CD8-positive, alpha-beta memory T cell (primary cell): ENCODE measurements at regions not wholly inside any gene's neighbourhood (a gene's known extent, or its start where the extent isn't known, plus 50 kb on each side); places are given as distances from the start of the nearest gene placed in this dataset.
A peak's percentile ranks its signal among the peaks of the same experiment; 100 is the strongest.

Experiments used
- CTCF ChIA-PET: fragments of 350-600 bp; sonication (Branson Sonifier 250); formaldehyde crosslinking; loops from one replicate; lab custom pipeline; 2021; ENCODE audit warnings: antibody characterized with exemption; lab: Charles Lee
- POLR2A ChIA-PET: fragments of 350-600 bp; sonication (Branson Sonifier 250); formaldehyde crosslinking; loops from one replicate; lab custom pipeline; 2021; ENCODE audit warnings: antibody characterized with exemption; lab: Charles Lee
- DNase-seq, 5 donors: peaks; one replicate each; pipeline versions ENCODE4 v3.0.0 to v3.0.0-alpha.2; 2020 to 2022; ENCODE audit warnings: mixed read lengths in 1 of 5
- H3K27ac ChIP-seq: one replicate; pipeline ENCODE4 v1.7.0; 2013; ENCODE audit warnings: low read depth, mild to moderate bottlenecking, low read length, moderate library complexity
- H3K27me3 ChIP-seq: 2 replicates; pipeline ENCODE4 v1.7.0; 2013; ENCODE audit warnings: low read length, mild to moderate bottlenecking; ENCODE audit not compliant: insufficient read depth, poor library complexity, severe bottlenecking
- H3K36me3 ChIP-seq: 2 replicates; pipeline ENCODE4 v1.7.0; 2013; ENCODE audit warnings: mild to moderate bottlenecking, low read length, moderate library complexity; ENCODE audit not compliant: insufficient read depth
- H3K4me1 ChIP-seq: 2 replicates; pipeline ENCODE4 v1.7.0; 2013; ENCODE audit warnings: mild to moderate bottlenecking, low read length, moderate library complexity; ENCODE audit not compliant: insufficient read depth
- H3K4me3 ChIP-seq: 2 replicates; pipeline ENCODE4 v1.7.0; 2013; ENCODE audit warnings: mild to moderate bottlenecking, low read length
- H3K9me3 ChIP-seq: 2 replicates; pipeline ENCODE4 v1.7.0; 2013; ENCODE audit warnings: mild to moderate bottlenecking, low read length
- H3K27ac Mint-ChIP-seq, 8 donors: one replicate each; pipeline ENCODE4 v1.8.0; 2020 to 2021; ENCODE audit warnings: mixed read lengths in 8 of 8, mild to moderate bottlenecking in 6 of 8, inconsistent platforms in 3 of 8, moderate library complexity in 3 of 8
- H3K27me3 Mint-ChIP-seq, 2 donors: one replicate each; pipeline ENCODE4 v1.8.0; 2020 to 2021; ENCODE audit warnings: mixed read lengths in 2 of 2, mild to moderate bottlenecking in 1 of 2, moderate library complexity in 1 of 2
- H3K36me3 Mint-ChIP-seq, 3 donors: one replicate each; pipeline ENCODE4 v1.8.0; 2020 to 2021; ENCODE audit warnings: mixed read lengths in 3 of 3, inconsistent platforms in 1 of 3, mild to moderate bottlenecking in 1 of 3
- H3K4me1 Mint-ChIP-seq, 3 donors: one replicate each; pipeline ENCODE4 v1.8.0; 2020 to 2021; ENCODE audit warnings: mixed read lengths in 3 of 3, inconsistent platforms in 1 of 3, mild to moderate bottlenecking in 1 of 3
- H3K4me3 Mint-ChIP-seq, 7 donors: one replicate each; pipeline ENCODE4 v1.8.0; 2020 to 2021; ENCODE audit warnings: mixed read lengths in 7 of 7, mild to moderate bottlenecking in 6 of 7, moderate library complexity in 4 of 7, inconsistent platforms in 2 of 7
- H3K9me3 Mint-ChIP-seq, 5 donors: one replicate each; pipeline ENCODE4 v1.8.0; 2020 to 2022; ENCODE audit warnings: mixed read lengths in 5 of 5, mild to moderate bottlenecking in 3 of 5, moderate library complexity in 2 of 5, inconsistent platforms in 1 of 5

- no peak overlapping the region for H3K27ac ChIP-seq
- H3K4me3 Mint-ChIP-seq = no peak overlapping the region
- no peaks in the 10 kb centered on the region for H3K27me3 Mint-ChIP-seq
- H3K4me1 Mint-ChIP-seq = peaks cover 15 to 29% (median 18%) of the 10 kb centered on the region in 3 donors
- H3K4me1 ChIP-seq = peaks cover 13% of the 10 kb centered on the region
- no peaks in the 10 kb centered on the region for H3K9me3 ChIP-seq
- H3K4me3 ChIP-seq = no peak overlapping the region
- no peaks in the 10 kb centered on the region for H3K9me3 Mint-ChIP-seq
- H3K27me3 ChIP-seq = no peaks in the 10 kb centered on the region
- ChIA-PET POLR2A (interaction anchor here (1.1 kb wide), 1 partner anchor 15 kb away, joined by 3 read pairs; no protein-coding TSS in a partner anchor), CTCF (interaction anchor here (0.9 kb wide), 1 partner anchor 15 kb away, joined by 3 read pairs; no protein-coding TSS in a partner anchor)
- H3K36me3 ChIP-seq = peaks cover 5% of the 10 kb centered on the region
- H3K27ac Mint-ChIP-seq = peak overlapping the region in 1 of 8 donors; percentile 73
- DNase-seq = no peak
- peaks cover 14 to 65% (median 40%) of the 10 kb centered on the region in 3 donors for H3K36me3 Mint-ChIP-seq
These were observed 52.6 kb upstream of the KATNAL1 start for GRCh38 chr13:30359991-30360390.

GRCh38 chr13:30360586-30360985 is 53.2 kb upstream of the KATNAL1 start:
- CTCF ChIA-PET = interaction anchor here (0.8 to 0.9 kb wide), 2 partner anchors 11 to 14 kb away, joined by 3 read pairs; no protein-coding TSS in a partner anchor
- Mint-ChIP-seq H3K4me3 (no peak overlapping the region), H3K27me3 (no peaks in the 10 kb centered on the region), H3K4me1 (peaks cover 13 to 27% (median 17%) of the 10 kb centered on the region in 3 donors), H3K9me3 (no peaks in the 10 kb centered on the region), H3K36me3 (peaks cover 17 to 71% (median 44%) of the 10 kb centered on the region in 3 donors), H3K27ac (peak overlapping the region in 1 of 8 donors; percentile 47)
- Histone ChIP-seq H3K36me3 (peaks cover 7% of the 10 kb centered on the region), H3K4me1 (peaks cover 11% of the 10 kb centered on the region), H3K9me3 (no peaks in the 10 kb centered on the region), H3K27me3 (no peaks in the 10 kb centered on the region), H3K4me3 (no peak overlapping the region), H3K27ac (no peak overlapping the region)
- no peak for DNase-seq
- POLR2A ChIA-PET = interaction anchor here (1.1 kb wide), 1 partner anchor 14 kb away, joined by 3 read pairs; no protein-coding TSS in a partner anchor

GRCh38 chr13:30362005-30362788 is 54.8 kb upstream of the KATNAL1 start:
- peaks cover 19 to 78% (median 50%) of the 10 kb centered on the region in 3 donors for H3K36me3 Mint-ChIP-seq
- H3K27ac ChIP-seq = no peak overlapping the region
- no peaks in the 10 kb centered on the region for H3K27me3 Mint-ChIP-seq
- no peaks in the 10 kb centered on the region for H3K9me3 ChIP-seq
- CTCF ChIA-PET = interaction anchor here (1.1 to 1.5 kb wide), 3 partner anchors 10 to 12 kb away, joined by 3 to 7 read pairs (median 3); no protein-coding TSS in a partner anchor
- H3K4me3 ChIP-seq = no peak overlapping the region
- no peaks in the 10 kb centered on the region for H3K9me3 Mint-ChIP-seq
- H3K4me1 Mint-ChIP-seq = peaks cover 10 to 27% (median 19%) of the 10 kb centered on the region in 3 donors
- peak overlapping the region in 1 of 8 donors; percentile 29 for H3K27ac Mint-ChIP-seq
- DNase-seq = no peak
- POLR2A ChIA-PET = no interaction called here
- H3K36me3 ChIP-seq = peaks cover 14% of the 10 kb centered on the region
- H3K4me1 ChIP-seq = peaks cover 6% of the 10 kb centered on the region
- H3K27me3 ChIP-seq = no peaks in the 10 kb centered on the region
- H3K4me3 Mint-ChIP-seq = no peak overlapping the region

GRCh38 chr13:30362869-30363268 is 55.5 kb upstream of the KATNAL1 start:
- peaks cover 14% of the 10 kb centered on the region for H3K36me3 ChIP-seq
- ChIA-PET CTCF (interaction anchor here (1.2 to 1.5 kb wide), 2 partner anchors 9 to 11 kb away, joined by 3 to 7 read pairs; no protein-coding TSS in a partner anchor), POLR2A (no interaction called here)
- H3K27ac ChIP-seq = no peak overlapping the region
- Mint-ChIP-seq H3K4me1 (peaks cover 7 to 30% (median 23%) of the 10 kb centered on the region in 3 donors), H3K4me3 (no peak overlapping the region), H3K36me3 (peaks cover 19 to 78% (median 47%) of the 10 kb centered on the region in 3 donors), H3K9me3 (no peaks in the 10 kb centered on the region), H3K27ac (peak overlapping the region in 1 of 8 donors; percentile 29), H3K27me3 (no peaks in the 10 kb centered on the region)
- DNase-seq = no peak
- peaks cover 6% of the 10 kb centered on the region for H3K4me1 ChIP-seq
- H3K27me3 ChIP-seq = no peaks in the 10 kb centered on the region
- H3K4me3 ChIP-seq = no peak overlapping the region
- no peaks in the 10 kb centered on the region for H3K9me3 ChIP-seq

GRCh38 chr13:30363725-30364124 is 56.4 kb upstream of the KATNAL1 start:
- Mint-ChIP-seq H3K27ac (peak overlapping the region in 1 of 8 donors; percentile 57), H3K9me3 (no peaks in the 10 kb centered on the region), H3K27me3 (no peaks in the 10 kb centered on the region), H3K4me1 (peaks cover 11 to 35% (median 29%) of the 10 kb centered on the region in 3 donors), H3K4me3 (no peak overlapping the region), H3K36me3 (peaks cover 21 to 79% (median 43%) of the 10 kb centered on the region in 3 donors)
- Histone ChIP-seq H3K4me1 (peaks cover 9% of the 10 kb centered on the region), H3K27me3 (no peaks in the 10 kb centered on the region), H3K9me3 (no peaks in the 10 kb centered on the region), H3K4me3 (no peak overlapping the region), H3K27ac (no peak overlapping the region), H3K36me3 (peaks cover 14% of the 10 kb centered on the region)
- ChIA-PET POLR2A (no interaction called here), CTCF (no interaction called here)
- DNase-seq = no peak

- peaks cover 13% of the 10 kb centered on the region for H3K4me1 ChIP-seq
- no peak overlapping the region for H3K4me3 Mint-ChIP-seq
- peaks cover 15 to 39% (median 33%) of the 10 kb centered on the region in 3 donors for H3K4me1 Mint-ChIP-seq
- ChIA-PET CTCF (no interaction called here), POLR2A (no interaction called here)
- no peak overlapping the region for H3K27ac ChIP-seq
- H3K27me3 ChIP-seq = no peaks in the 10 kb centered on the region
- no peak for DNase-seq
- no peaks in the 10 kb centered on the region for H3K9me3 Mint-ChIP-seq
- H3K27ac Mint-ChIP-seq = no peak overlapping the region
- peaks cover 25 to 82% (median 45%) of the 10 kb centered on the region in 3 donors for H3K36me3 Mint-ChIP-seq
- H3K4me3 ChIP-seq = no peak overlapping the region
- no peaks in the 10 kb centered on the region for H3K9me3 ChIP-seq
- peaks cover 14% of the 10 kb centered on the region for H3K36me3 ChIP-seq
- no peaks in the 10 kb centered on the region for H3K27me3 Mint-ChIP-seq
These were observed 56.8 kb upstream of the KATNAL1 start for GRCh38 chr13:30364133-30364532.

GRCh38 chr13:30364876-30365275 is 57.4 kb upstream of the UBE2L5 start:
- no peaks in the 10 kb centered on the region for H3K9me3 ChIP-seq
- Mint-ChIP-seq H3K9me3 (no peaks in the 10 kb centered on the region), H3K27me3 (no peaks in the 10 kb centered on the region), H3K4me3 (no peak overlapping the region), H3K36me3 (peaks cover 27 to 80% (median 42%) of the 10 kb centered on the region in 3 donors), H3K27ac (peak overlapping the region in 1 of 8 donors; percentile 45), H3K4me1 (peaks cover 19 to 40% (median 40%) of the 10 kb centered on the region in 3 donors)
- DNase-seq = no peak
- peaks cover 14% of the 10 kb centered on the region for H3K36me3 ChIP-seq
- ChIA-PET CTCF (no interaction called here), POLR2A (no interaction called here)
- peaks cover 20% of the 10 kb centered on the region for H3K4me1 ChIP-seq
- H3K4me3 ChIP-seq = no peak overlapping the region
- H3K27ac ChIP-seq = no peak overlapping the region
- no peaks in the 10 kb centered on the region for H3K27me3 ChIP-seq

GRCh38 chr13:30366088-30366487 is 56.2 kb upstream of the UBE2L5 start:
- CTCF ChIA-PET = interaction anchor here (1.2 to 2.8 kb wide), 5 partner anchors 9 to 29 kb away, joined by 3 to 9 read pairs (median 5); no protein-coding TSS in a partner anchor
- no peaks in the 10 kb centered on the region for H3K9me3 Mint-ChIP-seq

More at GRCh38 chr13:30366088-30366487, 56.2 kb upstream of the UBE2L5 start:
- H3K27me3 ChIP-seq = no peaks in the 10 kb centered on the region
- no peaks in the 10 kb centered on the region for H3K27me3 Mint-ChIP-seq
- peak overlapping the region in 2 of 8 donors; percentile 29 to 54 for H3K27ac Mint-ChIP-seq
- H3K27ac ChIP-seq = no peak overlapping the region
- H3K36me3 Mint-ChIP-seq = peaks cover 23 to 80% (median 35%) of the 10 kb centered on the region in 3 donors
- H3K36me3 ChIP-seq = peaks cover 8% of the 10 kb centered on the region
- H3K4me1 ChIP-seq = peaks cover 32% of the 10 kb centered on the region
- POLR2A ChIA-PET = no interaction called here
- H3K4me3 ChIP-seq = no peak overlapping the region
- H3K9me3 ChIP-seq = no peaks in the 10 kb centered on the region
- peaks cover 28 to 53% (median 52%) of the 10 kb centered on the region in 3 donors for H3K4me1 Mint-ChIP-seq
- DNase-seq = no peak
- H3K4me3 Mint-ChIP-seq = no peak overlapping the region
